BJ (cell line): ENCODE measurements at regions not wholly inside any gene's neighbourhood (a gene's known extent, or its start where the extent isn't known, plus 50 kb on each side); places are given as distances from the start of the nearest gene placed in this dataset.
A peak's percentile ranks its signal among the peaks of the same experiment; 100 is the strongest.

ENCODE experiments used
- CTCF ChIA-PET: fragments of 350-600 bp; formaldehyde crosslinking; extraction: SDS; loops from one replicate; lab custom pipeline; 2021; ENCODE audit warnings: antibody characterized with exemption, inconsistent platforms; lab: Yijun Ruan, JAX
- POLR2A ChIA-PET: fragments of 300-600 bp; sonication (Branson Sonifier 250); formaldehyde crosslinking; extraction: SDS; loops from one replicate; lab custom pipeline; 2021; ENCODE audit warnings: antibody characterized with exemption; lab: Charles Lee
- DNase-seq: peaks from one replicate; pipeline ENCODE4 v3.0.0-alpha.2; 2011; ENCODE audit warnings: low read depth
- H3K27me3 ChIP-seq: 2 replicates; pipeline ENCODE4 v1.6.0; 2011; ENCODE audit warnings: low read length; ENCODE audit not compliant: control insufficient read depth, insufficient read depth
- H3K36me3 ChIP-seq: 2 replicates; pipeline ENCODE4 v1.5.1; 2011; ENCODE audit warnings: low read length; ENCODE audit not compliant: control insufficient read depth, insufficient read depth
- H3K4me3 ChIP-seq: 2 replicates; pipeline ENCODE4 v1.5.1; 2011; ENCODE audit warnings: low read depth, mild to moderate bottlenecking, control low read depth, low read length
- TF ChIP-seq, protein P1 (sequence below): IDR thresholded peaks from 2 replicates; pipeline ENCODE4 v1.5.1; 2011; ENCODE audit warnings: low read depth, mild to moderate bottlenecking, control low read depth, inconsistent platforms, low read length, moderate library complexity; ENCODE audit not compliant: insufficient read depth

- ChIA-PET POLR2A (no interaction called here), CTCF (no interaction called here)
- Histone ChIP-seq H3K27me3 (no peaks in the 10 kb centered on the region), H3K36me3 (no peaks in the 10 kb centered on the region), H3K4me3 (no peak overlapping the region)
- TF ChIP-seq, protein P1, sequence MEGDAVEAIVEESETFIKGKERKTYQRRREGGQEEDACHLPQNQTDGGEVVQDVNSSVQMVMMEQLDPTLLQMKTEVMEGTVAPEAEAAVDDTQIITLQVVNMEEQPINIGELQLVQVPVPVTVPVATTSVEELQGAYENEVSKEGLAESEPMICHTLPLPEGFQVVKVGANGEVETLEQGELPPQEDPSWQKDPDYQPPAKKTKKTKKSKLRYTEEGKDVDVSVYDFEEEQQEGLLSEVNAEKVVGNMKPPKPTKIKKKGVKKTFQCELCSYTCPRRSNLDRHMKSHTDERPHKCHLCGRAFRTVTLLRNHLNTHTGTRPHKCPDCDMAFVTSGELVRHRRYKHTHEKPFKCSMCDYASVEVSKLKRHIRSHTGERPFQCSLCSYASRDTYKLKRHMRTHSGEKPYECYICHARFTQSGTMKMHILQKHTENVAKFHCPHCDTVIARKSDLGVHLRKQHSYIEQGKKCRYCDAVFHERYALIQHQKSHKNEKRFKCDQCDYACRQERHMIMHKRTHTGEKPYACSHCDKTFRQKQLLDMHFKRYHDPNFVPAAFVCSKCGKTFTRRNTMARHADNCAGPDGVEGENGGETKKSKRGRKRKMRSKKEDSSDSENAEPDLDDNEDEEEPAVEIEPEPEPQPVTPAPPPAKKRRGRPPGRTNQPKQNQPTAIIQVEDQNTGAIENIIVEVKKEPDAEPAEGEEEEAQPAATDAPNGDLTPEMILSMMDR, result no peak
- DNase-seq, result no peak
Measured at GRCh38 chr3:145266368-145266767, 894.6 kb downstream of the PLOD2 start.

DNA sequence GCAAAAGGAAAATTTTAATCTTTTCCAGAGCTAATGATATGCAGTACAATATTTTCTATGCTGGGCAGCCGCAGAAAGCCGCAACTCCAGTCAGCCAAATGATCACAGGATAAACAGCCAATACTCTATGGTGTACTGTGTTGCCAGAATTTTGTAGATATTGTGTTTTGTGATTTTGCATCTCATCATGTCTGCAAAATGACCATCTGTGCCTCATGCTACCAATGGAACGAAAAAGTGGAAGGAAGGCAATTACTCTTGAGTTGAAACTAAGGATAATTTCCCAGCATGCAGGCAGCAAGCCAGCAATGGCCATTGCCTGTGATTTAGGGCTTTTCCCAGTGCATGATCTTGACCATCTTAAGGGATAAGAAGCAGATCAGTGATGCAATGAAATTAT is 891.9 kb downstream of the PLOD2 start:
- POLR2A ChIA-PET, result no interaction called here
- DNase-seq, result no peak
- TF ChIP-seq, protein P1, result no peak
- Histone ChIP-seq H3K27me3 (no peaks in the 10 kb centered on the region), H3K36me3 (no peaks in the 10 kb centered on the region), H3K4me3 (no peak overlapping the region)
- CTCF ChIA-PET, result no interaction called here

GRCh38 chr3:145272684-145273083 is 888.3 kb downstream of the PLOD2 start:
- Histone ChIP-seq H3K27me3 (no peaks in the 10 kb centered on the region), H3K4me3 (no peak overlapping the region), H3K36me3 (no peaks in the 10 kb centered on the region)
- ChIA-PET CTCF (no interaction called here), POLR2A (no interaction called here)
- DNase-seq, result peak; percentile 19
- TF ChIP-seq, protein P1, result no peak

- ChIA-PET CTCF (no interaction called here), POLR2A (no interaction called here)
- TF ChIP-seq, protein P1, result no peak
- H3K4me3 ChIP-seq, result no peak overlapping the region
- H3K27me3 ChIP-seq, result no peaks in the 10 kb centered on the region
- H3K36me3 ChIP-seq, result no peaks in the 10 kb centered on the region
- DNase-seq, result no peak
Measured at GRCh38 chr3:145282505-145282904, 878.5 kb downstream of the PLOD2 start.

- H3K27me3 ChIP-seq, result no peaks in the 10 kb centered on the region
- POLR2A ChIA-PET, result no interaction called here
- TF ChIP-seq, protein P1, result no peak
- H3K36me3 ChIP-seq, result no peaks in the 10 kb centered on the region
- CTCF ChIA-PET, result no interaction called here
- H3K4me3 ChIP-seq, result no peak overlapping the region
- no peak for DNase-seq
Measured at GRCh38 chr3:145286937-145287336, 874.0 kb downstream of the PLOD2 start.
